ENCODE measurements at regions not wholly inside any gene's neighbourhood (a gene's known extent, or its start where the extent isn't known, plus 50 kb on each side); places are given as distances from the start of the nearest gene placed in this dataset.

DNA sequence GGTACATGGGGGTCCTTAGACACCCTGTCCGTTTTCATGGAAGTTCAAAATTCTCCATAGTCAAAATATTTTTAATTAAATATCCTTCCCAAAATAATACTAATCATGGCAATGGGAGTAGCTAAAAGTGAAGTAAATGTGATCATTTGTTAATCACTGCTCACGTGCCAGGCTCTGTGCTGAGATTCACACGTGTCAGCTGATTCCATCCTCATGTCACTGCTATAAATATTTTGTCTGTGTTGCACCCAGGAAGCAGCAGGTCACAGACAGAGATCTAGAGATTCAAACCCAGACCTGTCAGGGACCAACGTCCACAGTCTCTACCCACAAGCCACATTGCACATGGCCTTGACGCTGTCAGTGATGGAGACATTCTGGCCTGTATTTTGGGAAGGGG is 74.3 kb downstream of the KLHDC7A start:
- TF ChIP-seq POLR2A (IDR thresholded peaks at IDR 0.05) = no peak
- TF ChIP-seq, protein P1, sequence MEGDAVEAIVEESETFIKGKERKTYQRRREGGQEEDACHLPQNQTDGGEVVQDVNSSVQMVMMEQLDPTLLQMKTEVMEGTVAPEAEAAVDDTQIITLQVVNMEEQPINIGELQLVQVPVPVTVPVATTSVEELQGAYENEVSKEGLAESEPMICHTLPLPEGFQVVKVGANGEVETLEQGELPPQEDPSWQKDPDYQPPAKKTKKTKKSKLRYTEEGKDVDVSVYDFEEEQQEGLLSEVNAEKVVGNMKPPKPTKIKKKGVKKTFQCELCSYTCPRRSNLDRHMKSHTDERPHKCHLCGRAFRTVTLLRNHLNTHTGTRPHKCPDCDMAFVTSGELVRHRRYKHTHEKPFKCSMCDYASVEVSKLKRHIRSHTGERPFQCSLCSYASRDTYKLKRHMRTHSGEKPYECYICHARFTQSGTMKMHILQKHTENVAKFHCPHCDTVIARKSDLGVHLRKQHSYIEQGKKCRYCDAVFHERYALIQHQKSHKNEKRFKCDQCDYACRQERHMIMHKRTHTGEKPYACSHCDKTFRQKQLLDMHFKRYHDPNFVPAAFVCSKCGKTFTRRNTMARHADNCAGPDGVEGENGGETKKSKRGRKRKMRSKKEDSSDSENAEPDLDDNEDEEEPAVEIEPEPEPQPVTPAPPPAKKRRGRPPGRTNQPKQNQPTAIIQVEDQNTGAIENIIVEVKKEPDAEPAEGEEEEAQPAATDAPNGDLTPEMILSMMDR (IDR thresholded peaks at IDR 0.05) = no peak
